Endothelial cell of umbilical vein (primary cell): ENCODE measurements at regions not wholly inside any gene's neighbourhood (a gene's known extent, or its start where the extent isn't known, plus 50 kb on each side); places are given as distances from the start of the nearest gene placed in this dataset.

ENCODE experiments used
- EZH2 ChIP-seq: IDR thresholded peaks from 2 replicates; pipeline ENCODE4 v1.6.1; 2012; ENCODE audit warnings: borderline replicate concordance, low read depth, mild to moderate bottlenecking, moderate library complexity, low read length, inconsistent platforms; ENCODE audit not compliant: severe bottlenecking
- GATA2 ChIP-seq: IDR thresholded peaks from 2 replicates; pipeline ENCODE4 v1.7.0; 2011; ENCODE audit warnings: low read depth, mild to moderate bottlenecking, moderate library complexity, mixed read lengths, low read length; ENCODE audit not compliant: insufficient read length, insufficient read depth
- JUN ChIP-seq: IDR thresholded peaks from 2 replicates; pipeline ENCODE4 v1.6.1; 2011; ENCODE audit warnings: borderline replicate concordance, low read depth; ENCODE audit not compliant: insufficient read length, insufficient read depth
- MYC ChIP-seq: IDR thresholded peaks from one replicate; pipeline ENCODE4 v1.6.1; 2011; ENCODE audit warnings: mild to moderate bottlenecking, low read depth, low read length
- POLR2A ChIP-seq: IDR thresholded peaks from 2 replicates; pipeline ENCODE4 v1.6.1; 2012; ENCODE audit warnings: low read depth, mild to moderate bottlenecking, control low read depth, low read length
- POLR2AphosphoS5 ChIP-seq: IDR thresholded peaks from 2 replicates; pipeline ENCODE4 v1.6.1; 2012; ENCODE audit warnings: low read depth, mild to moderate bottlenecking, control low read depth, low read length, moderate library complexity; ENCODE audit not compliant: insufficient read depth
- TF ChIP-seq, protein P1 (sequence below), 2 donors: IDR thresholded peaks; 1 replicate in 1 of 2; 2 replicates in 1 of 2; pipeline ENCODE4 v1.5.1; 2011; ENCODE audit warnings: low read length in 2 of 2, mild to moderate bottlenecking in 2 of 2, moderate library complexity in 2 of 2, control low read depth in 1 of 2, inconsistent platforms in 1 of 2, low read depth in 1 of 2; ENCODE audit not compliant: insufficient read depth in 1 of 2; ENCODE audit errors: extremely low read depth in 1 of 2

DNA sequence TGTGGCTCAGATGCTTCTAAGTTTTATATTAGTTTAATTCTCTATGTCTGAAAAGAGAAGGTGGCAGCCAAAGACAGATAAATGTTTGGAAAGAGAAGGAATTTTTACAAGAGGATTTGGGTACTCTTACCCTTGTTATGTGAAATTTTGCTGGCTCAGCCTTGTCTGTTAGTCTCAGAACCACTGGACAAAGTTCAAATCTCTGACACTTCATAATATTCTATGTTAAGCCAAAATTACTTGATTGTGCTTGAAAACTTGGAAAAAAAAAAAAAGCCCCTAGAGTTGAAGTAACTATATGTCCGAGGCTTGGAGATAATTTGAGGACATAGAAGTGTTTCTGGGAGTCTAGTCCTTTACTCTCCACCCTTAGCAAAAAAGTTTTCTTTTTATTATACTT, 1079.3 kb upstream of the LRRTM3 start:
- TF ChIP-seq, protein P1, sequence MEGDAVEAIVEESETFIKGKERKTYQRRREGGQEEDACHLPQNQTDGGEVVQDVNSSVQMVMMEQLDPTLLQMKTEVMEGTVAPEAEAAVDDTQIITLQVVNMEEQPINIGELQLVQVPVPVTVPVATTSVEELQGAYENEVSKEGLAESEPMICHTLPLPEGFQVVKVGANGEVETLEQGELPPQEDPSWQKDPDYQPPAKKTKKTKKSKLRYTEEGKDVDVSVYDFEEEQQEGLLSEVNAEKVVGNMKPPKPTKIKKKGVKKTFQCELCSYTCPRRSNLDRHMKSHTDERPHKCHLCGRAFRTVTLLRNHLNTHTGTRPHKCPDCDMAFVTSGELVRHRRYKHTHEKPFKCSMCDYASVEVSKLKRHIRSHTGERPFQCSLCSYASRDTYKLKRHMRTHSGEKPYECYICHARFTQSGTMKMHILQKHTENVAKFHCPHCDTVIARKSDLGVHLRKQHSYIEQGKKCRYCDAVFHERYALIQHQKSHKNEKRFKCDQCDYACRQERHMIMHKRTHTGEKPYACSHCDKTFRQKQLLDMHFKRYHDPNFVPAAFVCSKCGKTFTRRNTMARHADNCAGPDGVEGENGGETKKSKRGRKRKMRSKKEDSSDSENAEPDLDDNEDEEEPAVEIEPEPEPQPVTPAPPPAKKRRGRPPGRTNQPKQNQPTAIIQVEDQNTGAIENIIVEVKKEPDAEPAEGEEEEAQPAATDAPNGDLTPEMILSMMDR (IDR thresholded peaks at IDR 0.05; ENCODE audit: extremely low read depth in 1 of 2, insufficient read depth in 1 of 2, low read depth in 1 of 2, low read length in 2 of 2): no peak
- TF ChIP-seq POLR2A (no peak), MYC (no peak), POLR2AphosphoS5 (no peak), EZH2 (no peak), GATA2 (no peak), JUN (no peak)
